Stimulated activated CD8-positive, alpha-beta memory T cell treated with anti-CD3 and anti-CD28 coated beads, Interleukin-4, amount 100 ng/mL, for 4 hours (primary cell): ENCODE measurements at regions not wholly inside any gene's neighbourhood (a gene's known extent, or its start where the extent isn't known, plus 50 kb on each side); places are given as distances from the start of the nearest gene placed in this dataset.
"Not testable (repeated sequence)": the region's sequence is repeated elsewhere in the genome, so short reads cannot be mapped to it uniquely, and the experiment has no call there.

ENCODE experiments used
- DNase-seq, 2 donors: peaks; one replicate each; pipeline ENCODE4 v3.0.0-alpha.2; 2020; ENCODE audit warnings: low read depth in 2 of 2, low spot score in 1 of 2

- DNase-seq = no peak
Observed at GRCh38 chr14:97028382-97028781, 231.2 kb downstream of the VRK1 start.

DNA sequence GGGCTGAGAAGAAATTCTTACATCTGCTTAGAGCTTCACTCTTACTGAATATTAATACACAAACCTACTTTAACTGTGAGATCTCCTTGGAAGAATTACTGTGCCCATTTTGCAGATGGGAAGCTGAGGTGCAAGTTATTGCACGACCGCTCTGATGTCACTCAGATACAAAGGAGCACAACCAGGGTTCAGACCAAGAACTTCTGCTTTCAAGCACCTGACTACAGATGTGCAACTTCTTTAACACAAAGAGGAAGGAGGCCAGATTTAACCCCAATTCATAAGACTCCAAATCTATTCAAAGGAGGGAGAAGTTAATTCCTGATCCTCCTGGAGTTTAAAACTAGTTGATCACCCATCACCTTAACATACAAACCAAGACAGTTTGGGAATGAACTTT lies 232.6 kb downstream of the VRK1 start:
- no peak for DNase-seq

GRCh38 chr14:97031530-97031929 lies 234.3 kb downstream of the VRK1 start:
- no peak for DNase-seq

DNA sequence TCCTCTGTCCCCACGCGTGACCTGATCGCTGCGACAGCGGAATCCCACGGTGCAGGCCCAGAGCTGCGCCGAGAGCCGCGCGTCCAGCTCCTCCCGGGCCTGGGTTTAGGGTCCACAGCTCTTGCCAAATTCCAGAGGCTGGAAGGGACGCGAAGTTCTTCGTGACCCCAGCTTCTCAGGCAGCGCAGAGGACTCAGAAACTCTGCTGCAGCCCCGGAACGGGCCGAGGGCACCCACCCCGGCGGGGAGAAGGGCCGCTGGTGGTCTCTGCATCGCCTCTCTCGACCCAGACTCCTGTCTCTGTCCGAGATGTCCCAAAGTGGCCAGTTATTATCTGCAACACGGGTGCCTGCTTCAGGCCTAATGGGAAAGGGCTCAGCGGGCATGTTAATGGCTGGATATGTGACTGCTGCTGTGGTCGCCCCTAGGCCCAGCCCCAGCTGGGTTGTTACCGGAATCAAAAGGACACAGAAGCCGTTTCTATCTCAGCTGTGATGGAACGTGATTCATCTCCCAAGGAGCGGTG lies 236.4 kb downstream of the VRK1 start:
- DNase-seq = no peak

GRCh38 chr14:97036086-97036852 lies 239.1 kb downstream of the VRK1 start:
- DNase-seq = no peak

GRCh38 chr14:97039717-97040363 lies 242.7 kb downstream of the VRK1 start:
- DNase-seq = no peak

DNA sequence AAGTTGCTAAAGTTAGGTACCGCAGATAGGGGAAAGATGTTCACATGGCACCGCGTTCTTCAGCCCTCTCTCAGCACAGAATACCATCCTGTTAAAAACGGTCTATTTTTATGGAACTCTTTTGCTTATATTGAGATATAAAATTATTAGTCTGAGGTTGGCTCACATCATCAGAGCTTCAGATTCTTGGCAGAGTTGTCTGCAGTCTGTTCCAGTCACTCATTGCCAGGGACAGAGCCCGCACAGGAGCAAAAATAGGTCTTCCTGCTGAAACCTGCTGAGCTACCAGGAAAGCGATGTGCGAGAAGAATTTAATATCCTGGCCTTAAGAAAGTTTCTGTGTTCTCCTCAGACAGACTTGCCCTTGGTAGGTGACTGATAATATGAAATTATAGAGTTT lies 249.8 kb downstream of the VRK1 start:
- no peak for DNase-seq

- DNase-seq = no peak
Observed at GRCh38 chr14:97052001-97052400, 254.8 kb downstream of the VRK1 start.

DNA sequence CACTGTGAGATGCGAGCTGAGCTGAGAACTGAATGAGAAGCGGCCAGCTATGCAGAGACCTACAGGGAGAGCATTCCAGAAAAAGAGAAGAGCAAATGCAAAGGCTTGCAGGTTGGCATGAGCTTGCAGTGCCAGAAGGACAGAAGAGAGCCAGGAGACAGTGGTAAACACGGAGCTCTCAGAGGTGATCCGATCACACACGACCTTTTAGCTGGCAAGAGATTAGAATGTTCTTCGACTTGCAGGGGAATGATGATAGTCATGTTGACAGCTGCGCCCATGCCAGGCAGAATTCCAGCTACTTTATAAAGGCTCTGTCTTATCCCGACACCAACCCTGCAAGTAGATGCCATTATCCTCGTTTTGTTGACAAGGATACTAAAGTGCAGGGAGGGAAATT lies 256.8 kb downstream of the VRK1 start:
- DNase-seq = no peak

GRCh38 chr14:97055355-97055754 lies 258.2 kb downstream of the VRK1 start:
- DNase-seq = no peak

DNA sequence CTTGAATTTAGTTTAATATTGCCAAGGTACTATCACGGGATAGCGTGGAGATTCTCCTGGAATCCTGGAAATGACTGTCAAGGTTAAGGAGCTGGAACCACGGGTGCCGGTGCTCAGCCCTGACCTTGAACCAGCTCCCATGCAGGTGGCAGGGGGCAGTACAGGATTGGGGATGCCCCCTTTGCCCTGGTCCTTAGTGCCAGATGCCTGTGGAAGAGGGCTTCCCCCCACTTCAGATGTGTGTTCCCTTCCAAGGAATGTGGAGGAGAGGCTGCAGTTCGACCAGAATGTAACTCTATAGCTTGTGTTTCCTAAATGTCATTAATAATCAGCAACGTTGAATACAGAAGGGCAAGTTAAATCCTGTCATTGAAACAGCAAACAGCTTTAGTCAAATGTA lies 258.9 kb downstream of the VRK1 start:
- no peak for DNase-seq

DNA sequence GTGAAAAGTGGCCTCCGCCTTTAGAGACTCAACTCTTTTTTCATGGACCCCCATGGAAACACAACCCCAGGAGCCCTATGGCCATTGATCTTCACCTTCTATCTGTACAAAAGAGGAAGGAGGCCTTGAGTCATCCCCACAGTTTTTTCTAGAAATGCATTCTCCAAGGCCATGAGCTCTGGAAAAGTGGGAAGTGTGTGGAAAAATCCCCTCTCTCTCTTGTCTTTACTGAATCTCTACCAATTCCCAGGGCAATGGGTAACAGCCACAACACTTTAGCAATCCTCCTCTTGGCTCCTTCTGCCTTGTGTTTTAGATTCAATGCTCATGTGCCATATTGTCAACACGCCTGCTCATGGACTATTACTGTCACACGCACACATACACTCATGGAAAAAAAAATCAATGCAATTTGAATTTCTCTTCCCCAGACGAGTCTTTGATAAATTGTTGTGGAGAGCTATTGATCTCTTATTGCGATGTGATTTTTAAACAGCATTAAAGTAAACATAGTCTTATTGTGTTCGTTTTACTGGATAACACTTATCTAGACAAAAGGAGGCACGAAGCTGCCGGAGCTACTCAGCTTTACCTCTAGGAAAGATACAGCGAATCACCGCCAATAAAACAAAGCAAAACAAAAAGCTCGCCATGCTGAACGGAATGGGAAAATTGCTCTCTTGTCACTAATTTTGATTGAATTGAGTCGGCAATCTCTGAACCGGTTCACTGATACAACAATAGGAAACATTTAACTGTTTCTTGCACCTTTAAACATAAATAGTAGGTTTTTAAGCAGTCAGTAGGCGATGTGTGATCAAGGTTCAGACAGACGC lies 260.3 kb downstream of the VRK1 start:
- no peak for DNase-seq

GRCh38 chr14:97058074-97058467 lies 260.9 kb downstream of the VRK1 start:
- DNase-seq = no peak

DNA sequence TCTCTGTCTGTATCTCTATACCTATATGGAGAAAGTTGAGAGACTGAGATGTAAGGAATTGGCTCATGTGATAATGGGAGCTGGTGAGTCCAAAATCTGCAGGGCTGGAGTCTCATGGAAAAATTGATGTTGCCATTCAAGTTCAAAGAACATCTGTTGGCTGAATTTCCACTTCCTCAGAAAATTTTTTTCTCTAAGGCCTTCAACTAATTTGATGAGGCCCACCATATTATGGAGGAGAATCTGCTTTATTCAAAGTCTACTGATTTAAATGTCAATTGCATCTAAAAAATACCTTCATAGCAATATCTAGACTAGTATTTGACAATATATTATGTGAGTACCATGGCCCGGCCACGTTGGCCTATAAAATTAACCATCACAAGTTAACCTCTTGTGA lies 261.4 kb downstream of the VRK1 start:
- DNase-seq = no peak

DNA sequence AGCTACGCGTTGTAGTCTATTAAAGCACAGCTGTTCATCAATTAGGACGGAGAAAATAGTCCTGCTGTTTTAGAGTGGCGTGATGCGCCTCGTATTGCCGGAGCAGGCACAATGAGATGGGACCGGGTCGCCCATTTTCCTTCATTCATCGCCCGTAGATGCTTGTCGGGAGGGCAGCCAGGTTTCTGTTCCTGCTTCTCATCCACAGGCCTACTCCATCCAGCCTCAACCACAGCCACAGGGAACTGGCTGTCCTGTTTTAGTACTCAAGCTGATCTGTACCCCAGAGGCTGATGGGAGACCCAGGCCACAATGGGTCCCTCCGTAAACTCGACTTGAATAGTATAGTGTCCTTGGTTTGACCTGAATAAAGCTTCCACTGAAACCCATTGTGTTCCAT lies 264.0 kb downstream of the VRK1 start:
- no peak for DNase-seq

DNA sequence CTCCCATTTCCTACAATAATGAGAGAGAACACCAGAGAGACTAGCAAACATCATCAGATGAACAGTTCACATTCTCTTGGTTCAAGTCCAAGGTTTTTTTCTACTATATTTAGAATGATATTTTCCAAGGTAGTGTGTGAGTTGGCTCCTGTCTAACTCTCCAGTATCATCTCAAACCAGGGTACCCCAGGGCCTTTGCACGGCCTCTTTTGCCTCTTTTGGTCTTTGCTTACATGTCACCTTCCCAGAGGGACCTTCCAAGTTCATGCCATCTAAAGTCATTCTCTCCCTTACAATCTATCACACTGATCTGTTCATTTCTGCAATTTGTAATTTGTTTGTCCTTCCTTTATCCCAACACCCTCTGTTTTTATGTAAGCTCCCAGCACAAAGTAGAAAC lies 264.5 kb downstream of the VRK1 start:
- DNase-seq = no peak

GRCh38 chr14:97065305-97066067 lies 268.3 kb downstream of the VRK1 start:
- no peak for DNase-seq

GRCh38 chr14:97066068-97066899 lies 269.1 kb downstream of the VRK1 start:
- DNase-seq = no peak

GRCh38 chr14:97068293-97068692 lies 271.1 kb downstream of the VRK1 start:
- DNase-seq = not testable (repeated sequence)

- DNase-seq = no peak
Observed at GRCh38 chr14:97070259-97070658, 273.1 kb downstream of the VRK1 start.
